Kidney (tissue), 13 donors: ENCODE measurements at regions not wholly inside any gene's neighbourhood (a gene's known extent, or its start where the extent isn't known, plus 50 kb on each side); places are given as distances from the start of the nearest gene placed in this dataset.
"Not testable (repeated sequence)": the region's sequence is repeated elsewhere in the genome, so short reads cannot be mapped to it uniquely, and the experiment has no call there.

Source experiments
- DNase-seq, 5 donors: peaks; one replicate each; pipeline ENCODE4 v3.0.0-alpha.2; 2013 to 2020
- FAIRE-seq: peaks from 2 replicates; lab custom pipeline; 2012; peaks lifted over from hg19 to GRCh38; lab: Jason Lieb, UNC
- H3K27ac ChIP-seq, 2 donors: one replicate each; pipeline ENCODE4 v1.7.0; 2013; ENCODE audit warnings: low read depth in 2 of 2, low read length in 2 of 2, inconsistent platforms in 1 of 2
- H3K27me3 ChIP-seq: one replicate; pipeline ENCODE4 v1.7.1; 2013; ENCODE audit warnings: low read length, inconsistent platforms; ENCODE audit not compliant: control insufficient read depth, insufficient read depth
- H3K36me3 ChIP-seq, 3 donors: one replicate each; pipeline versions ENCODE4 v1.7.0 to v1.7.1; 2013; ENCODE audit warnings: low read length in 3 of 3, control low read depth in 1 of 3, inconsistent platforms in 1 of 3; ENCODE audit not compliant: insufficient read depth in 3 of 3, control insufficient read depth in 2 of 3
- H3K4me1 ChIP-seq, 3 donors: one replicate each; pipeline versions ENCODE4 v1.7.0 to v1.7.1; 2013; ENCODE audit warnings: low read length in 3 of 3, inconsistent platforms in 1 of 3, low read depth in 1 of 3; ENCODE audit not compliant: control insufficient read depth in 2 of 3, insufficient read depth in 2 of 3
- H3K4me3 ChIP-seq, 3 donors: one replicate each; pipeline versions ENCODE4 v1.7.0 to v1.8.1; 2013; ENCODE audit warnings: low read length in 3 of 3, control low read depth in 1 of 3, inconsistent platforms in 1 of 3
- H3K9ac ChIP-seq, 3 donors: one replicate each; pipeline versions ENCODE4 v1.7.0 to v1.7.1; 2013; ENCODE audit warnings: low read length in 3 of 3, control low read depth in 1 of 3, inconsistent platforms in 1 of 3
- H3K9me3 ChIP-seq, 3 donors: one replicate each; pipeline versions ENCODE4 v1.7.0 to v1.7.1; 2013; ENCODE audit warnings: low read length in 3 of 3, control low read depth in 1 of 3, inconsistent platforms in 1 of 3; ENCODE audit not compliant: control insufficient read depth in 2 of 3, insufficient read depth in 1 of 3
- intact Hi-C: fragments of 100-400 bp; cut with DNase I; formaldehyde crosslinking; loops from one replicate; pipeline ENCODE4 v1.11.1; 2022
- TF ChIP-seq, protein P1 (sequence below): IDR thresholded peaks from 3 replicates; pipeline ENCODE4 v1.5.1; 2012; ENCODE audit warnings: mild to moderate bottlenecking, moderate library complexity, borderline replicate concordance; ENCODE audit not compliant: insufficient read depth; ENCODE audit errors: extremely low read depth
- donor health status: control.
- donor health status: control.
- donor health status: control.
- donor health status: control.
- donor health status: control.
- donor health status: DM: yes; HTN: yes; CAD: no.
- donor health status: Normal renal cell carcinoma (clear cell type).

- TF ChIP-seq, protein P1, sequence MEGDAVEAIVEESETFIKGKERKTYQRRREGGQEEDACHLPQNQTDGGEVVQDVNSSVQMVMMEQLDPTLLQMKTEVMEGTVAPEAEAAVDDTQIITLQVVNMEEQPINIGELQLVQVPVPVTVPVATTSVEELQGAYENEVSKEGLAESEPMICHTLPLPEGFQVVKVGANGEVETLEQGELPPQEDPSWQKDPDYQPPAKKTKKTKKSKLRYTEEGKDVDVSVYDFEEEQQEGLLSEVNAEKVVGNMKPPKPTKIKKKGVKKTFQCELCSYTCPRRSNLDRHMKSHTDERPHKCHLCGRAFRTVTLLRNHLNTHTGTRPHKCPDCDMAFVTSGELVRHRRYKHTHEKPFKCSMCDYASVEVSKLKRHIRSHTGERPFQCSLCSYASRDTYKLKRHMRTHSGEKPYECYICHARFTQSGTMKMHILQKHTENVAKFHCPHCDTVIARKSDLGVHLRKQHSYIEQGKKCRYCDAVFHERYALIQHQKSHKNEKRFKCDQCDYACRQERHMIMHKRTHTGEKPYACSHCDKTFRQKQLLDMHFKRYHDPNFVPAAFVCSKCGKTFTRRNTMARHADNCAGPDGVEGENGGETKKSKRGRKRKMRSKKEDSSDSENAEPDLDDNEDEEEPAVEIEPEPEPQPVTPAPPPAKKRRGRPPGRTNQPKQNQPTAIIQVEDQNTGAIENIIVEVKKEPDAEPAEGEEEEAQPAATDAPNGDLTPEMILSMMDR, result no peak
- H3K27ac ChIP-seq, result no peak overlapping the region
- H3K36me3 ChIP-seq, result no peaks in the 10 kb centered on the region
- intact Hi-C loops, result no loop called here
- no peak overlapping the region for H3K4me3 ChIP-seq
- no peak for FAIRE-seq
- H3K9me3 ChIP-seq, result no peaks in the 10 kb centered on the region
- H3K4me1 ChIP-seq, result peaks cover 0 to 2% (median 2%) of the 10 kb centered on the region in 3 donors
- DNase-seq, result no peak
- H3K27me3 ChIP-seq, result no peaks in the 10 kb centered on the region
- no peak overlapping the region for H3K9ac ChIP-seq
These were observed 77.2 kb upstream of the UBASH3B start for GRCh38 chr11:122578171-122578825.

DNA sequence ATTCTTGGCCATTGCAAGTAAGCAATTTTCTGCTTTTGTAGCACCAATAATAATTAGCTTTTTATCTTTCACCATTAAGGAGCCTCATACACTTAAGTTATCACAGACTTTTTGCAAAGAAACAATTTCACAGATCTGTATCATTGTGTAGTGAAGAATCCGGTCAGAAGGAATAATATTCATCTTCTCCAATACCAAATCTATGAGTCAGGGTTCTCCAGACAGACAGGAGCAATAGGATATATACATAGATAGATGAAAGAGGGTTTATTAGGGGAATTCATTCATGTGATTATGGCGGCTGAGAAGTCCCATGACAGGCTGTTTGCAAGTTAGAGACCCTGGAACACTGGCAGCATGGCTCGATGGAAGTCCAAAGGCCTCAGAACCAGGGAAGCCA lies 82.9 kb upstream of the UBASH3B start:
- FAIRE-seq, result no peak
- Histone ChIP-seq H3K4me3 (no peak overlapping the region), H3K36me3 (no peaks in the 10 kb centered on the region), H3K4me1 (no peaks in the 10 kb centered on the region), H3K27ac (no peak overlapping the region), H3K27me3 (no peaks in the 10 kb centered on the region), H3K9me3 (no peaks in the 10 kb centered on the region), H3K9ac (no peak overlapping the region)
- intact Hi-C loops, result no loop called here
- TF ChIP-seq, protein P1, result no peak
- no peak for DNase-seq

DNA sequence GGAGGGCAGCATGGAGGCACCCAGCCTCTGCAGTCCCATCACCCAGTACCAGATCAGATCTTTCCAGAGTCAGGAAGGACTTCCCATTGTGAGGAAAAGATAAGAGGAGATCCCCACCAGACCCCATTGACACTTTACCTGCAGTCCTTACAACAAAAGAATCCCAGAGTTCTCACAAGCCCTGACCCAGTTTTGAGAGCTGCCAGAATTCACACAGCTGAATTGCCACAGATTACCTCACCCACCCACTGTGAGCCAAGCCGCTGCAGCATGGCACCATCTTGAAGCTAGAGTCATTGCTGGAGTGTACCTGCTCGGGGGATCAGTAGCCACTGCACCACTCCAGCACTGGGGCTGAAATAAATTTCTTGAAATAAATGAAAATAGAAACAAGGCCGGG lies 91.8 kb upstream of the UBASH3B start:
- Histone ChIP-seq H3K27me3 (no peaks in the 10 kb centered on the region), H3K9me3 (no peaks in the 10 kb centered on the region), H3K4me1 (no peaks in the 10 kb centered on the region), H3K4me3 (no peak overlapping the region), H3K9ac (no peak overlapping the region), H3K36me3 (no peaks in the 10 kb centered on the region), H3K27ac (no peak overlapping the region)
- FAIRE-seq, result no peak
- DNase-seq, result no peak
- intact Hi-C loops, result no loop called here
- TF ChIP-seq, protein P1, result no peak

- no peak for DNase-seq
- intact Hi-C loops, result no loop called here
- no peaks in the 10 kb centered on the region for H3K36me3 ChIP-seq
These were observed 95.7 kb upstream of the UBASH3B start for GRCh38 chr11:122559734-122560382.

GRCh38 chr11:122559218-122559617 lies 96.3 kb upstream of the UBASH3B start:
- H3K4me1 ChIP-seq, FAIRE-seq, H3K27me3 ChIP-seq, H3K4me3 ChIP-seq, H3K9me3 ChIP-seq, H3K9ac ChIP-seq, DNase-seq, intact Hi-C loops, H3K27ac ChIP-seq, H3K36me3 ChIP-seq: not testable (repeated sequence)

More at GRCh38 chr11:122559734-122560382, 95.7 kb upstream of the UBASH3B start:
- Histone ChIP-seq H3K9ac (no peak overlapping the region), H3K27me3 (no peaks in the 10 kb centered on the region), H3K4me1 (no peaks in the 10 kb centered on the region), H3K27ac (no peak overlapping the region), H3K4me3 (no peak overlapping the region), H3K9me3 (no peaks in the 10 kb centered on the region)
- no peak for FAIRE-seq
- TF ChIP-seq, protein P1, result no peak
